ENCODE measurements at regions not wholly inside any gene's neighbourhood (a gene's known extent, or its start where the extent isn't known, plus 50 kb on each side); places are given as distances from the start of the nearest gene placed in this dataset.

DNA sequence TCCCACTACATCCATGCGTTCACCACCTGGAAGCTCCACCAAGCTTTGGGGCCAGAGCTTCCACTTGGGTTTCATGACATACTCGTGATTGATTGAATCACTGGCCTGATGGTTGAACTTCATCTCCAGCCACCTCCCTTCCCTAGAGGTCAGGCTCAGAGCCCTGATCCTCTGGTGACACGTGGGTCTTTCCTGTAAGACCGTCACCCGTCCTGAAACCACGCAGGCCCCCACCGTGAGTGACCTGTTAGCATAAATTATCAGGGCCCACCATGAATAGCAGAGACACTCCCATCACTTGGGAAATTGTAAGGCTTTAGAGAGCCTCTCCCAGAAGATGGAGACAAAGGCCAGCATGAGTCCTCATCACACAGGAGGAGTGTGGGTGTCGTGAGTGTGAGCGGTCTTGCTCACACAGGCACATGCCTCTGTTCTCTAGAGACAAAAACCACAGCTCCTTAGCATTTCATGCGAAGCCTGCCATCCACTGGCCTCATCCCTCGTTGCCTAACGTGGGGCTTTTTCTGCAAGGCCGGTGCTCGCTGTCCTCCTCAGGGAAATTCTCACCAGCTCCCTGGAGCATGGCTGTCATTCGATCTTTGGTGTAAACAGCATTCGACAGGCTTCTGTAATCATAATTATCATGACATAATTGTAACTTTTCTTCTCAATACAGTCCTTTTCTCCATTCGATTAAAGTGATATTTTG lies 65.1 kb upstream of the DUSP22 start:
- peak in 1 of 2 experiments; percentile 41 for DNase-seq

DNA sequence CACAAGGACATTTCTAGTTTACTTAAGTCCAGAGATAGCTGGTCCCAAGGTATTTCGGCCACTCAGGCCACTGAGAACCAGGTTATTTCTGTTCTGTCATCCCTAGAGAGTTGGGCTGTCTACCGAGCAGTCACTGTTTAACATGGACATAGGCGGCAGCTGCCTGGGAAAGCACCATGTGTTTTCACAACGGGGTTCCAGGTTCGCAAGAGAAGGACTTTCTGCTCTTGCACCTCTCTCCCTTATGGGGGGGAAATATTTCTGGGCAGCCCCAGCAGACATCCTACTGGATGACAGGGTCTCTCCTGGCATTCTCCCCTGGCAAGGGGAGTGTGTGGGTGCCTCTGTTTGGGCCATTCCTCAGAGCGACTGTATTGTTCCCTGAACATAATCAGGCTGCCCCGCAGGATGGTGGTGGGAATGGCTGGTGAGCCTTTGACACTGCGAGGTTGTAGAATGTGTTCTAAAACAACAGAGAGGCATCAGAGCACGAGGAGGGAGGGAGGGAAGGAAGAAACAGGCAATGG lies 64.4 kb upstream of the DUSP22 start:
- DNase-seq, result no peak

DNA sequence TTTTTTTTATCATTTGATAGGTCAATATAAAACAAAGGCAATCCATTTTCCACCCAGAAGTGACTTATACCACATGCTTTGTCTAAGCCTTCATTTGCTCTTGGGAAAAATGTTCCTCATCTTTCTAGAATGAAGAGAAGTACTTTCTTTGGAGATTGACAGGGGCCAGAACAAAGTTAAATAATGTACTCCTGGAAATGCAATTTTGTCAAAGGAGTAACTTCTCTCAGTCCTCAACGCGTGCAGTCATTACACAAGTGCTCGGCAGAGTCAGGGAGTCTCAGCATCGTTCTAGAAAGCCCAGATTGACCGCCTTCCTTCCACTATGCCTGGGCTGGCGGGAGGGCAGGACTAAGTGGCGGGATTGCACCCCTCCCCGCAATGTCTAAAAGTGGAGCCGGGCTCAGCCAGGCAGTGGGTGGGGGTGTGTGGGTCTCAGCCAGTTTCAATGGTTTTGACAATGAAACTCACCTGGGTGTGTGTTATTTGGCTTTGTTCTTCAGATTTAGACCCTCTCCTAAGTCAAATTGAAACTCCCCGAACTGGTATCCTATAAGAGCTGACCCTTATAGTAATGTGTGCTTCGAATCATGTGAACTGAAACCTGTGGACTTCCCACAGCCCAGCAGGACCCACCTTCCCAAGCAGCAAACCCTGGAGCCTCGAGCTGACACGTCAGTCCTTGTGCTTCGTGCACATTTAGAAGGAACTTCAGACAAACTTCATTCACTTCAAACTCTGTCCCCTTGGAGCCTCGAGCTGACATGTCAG lies 63.2 kb upstream of the DUSP22 start:
- no peak for DNase-seq

DNA sequence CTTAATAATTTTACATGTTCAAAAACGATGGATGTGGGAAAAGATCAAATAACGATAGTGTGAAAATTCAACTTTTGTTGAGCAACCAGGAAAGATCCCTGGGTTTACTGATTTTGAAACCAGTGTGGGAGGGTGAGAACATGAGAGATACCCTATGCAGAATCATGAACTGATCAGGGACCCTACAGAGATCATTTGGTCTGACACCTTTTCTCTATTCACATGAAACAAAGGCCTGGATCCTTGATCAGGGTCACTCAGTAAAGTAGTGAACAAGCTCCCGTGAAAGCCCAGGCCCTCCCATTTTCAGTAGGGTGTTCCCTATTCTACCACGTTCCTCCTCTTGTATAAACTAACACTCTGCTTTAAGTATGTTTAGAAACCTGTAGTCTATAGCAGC lies 60.5 kb upstream of the DUSP22 start:
- no peak for DNase-seq

DNA sequence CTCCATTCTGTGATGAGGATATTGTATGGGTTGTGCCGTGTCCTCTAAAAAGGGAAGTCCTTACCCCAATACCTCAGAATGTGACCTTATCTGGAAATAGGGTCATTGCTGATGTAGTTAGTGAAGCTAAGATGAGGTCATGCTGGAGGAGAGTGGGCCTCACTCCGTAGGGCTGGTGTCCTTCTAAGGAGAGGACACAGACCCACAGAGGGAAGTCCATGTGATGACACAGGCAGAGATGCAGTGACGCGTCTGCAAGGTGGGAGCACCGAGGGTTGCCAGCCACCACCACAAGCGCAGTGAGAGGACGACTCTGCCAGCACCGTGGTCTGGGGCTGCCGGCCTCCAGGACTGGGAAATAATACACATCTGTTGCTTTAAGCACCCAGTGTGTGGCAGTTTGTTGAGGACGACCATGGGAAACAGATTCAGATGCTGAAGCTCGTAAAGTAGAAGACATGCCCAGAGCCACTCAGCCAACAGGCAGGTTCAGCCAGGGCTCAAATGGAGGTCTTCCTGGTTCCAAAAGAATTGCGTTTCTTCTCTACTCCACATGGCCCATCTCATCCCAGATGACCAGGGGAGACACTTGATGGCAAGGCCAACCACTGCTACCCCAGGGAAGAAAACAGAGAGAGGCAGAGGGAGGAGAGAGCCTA lies 59.2 kb upstream of the DUSP22 start:
- DNase-seq, result no peak

DNA sequence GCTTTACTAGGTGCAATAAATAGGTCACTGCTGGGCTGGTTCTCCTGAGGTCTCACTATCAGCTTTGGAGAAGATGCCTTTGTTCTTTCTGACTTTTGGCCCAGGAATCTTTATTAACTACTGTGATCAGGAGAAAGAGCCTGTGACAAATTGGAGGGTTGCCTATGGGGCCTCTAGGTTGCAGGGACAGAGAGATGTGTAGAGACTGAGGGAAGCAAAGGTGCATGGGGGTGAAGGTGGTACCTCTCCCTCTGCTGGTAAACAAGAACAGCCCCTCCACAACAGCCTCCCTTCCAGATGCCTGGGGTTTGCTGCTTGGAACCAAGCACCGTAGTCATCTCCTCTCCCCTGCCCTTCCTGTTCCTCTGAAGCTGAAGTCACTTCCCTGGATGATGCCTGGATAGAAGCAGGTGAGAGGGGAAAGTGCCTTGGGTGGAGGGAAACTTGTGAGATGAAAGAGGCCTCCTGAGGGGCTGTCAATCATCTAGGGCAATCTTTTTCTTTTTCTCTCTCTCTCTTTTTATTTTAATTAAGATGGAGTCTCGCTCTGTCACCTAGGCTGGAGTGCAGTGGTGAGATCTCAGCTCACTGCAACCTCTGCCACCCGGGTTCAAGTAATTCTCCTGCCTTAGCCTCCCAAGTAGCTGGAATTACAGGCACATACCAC lies 57.4 kb upstream of the DUSP22 start:
- DNase-seq, result no peak

DNA sequence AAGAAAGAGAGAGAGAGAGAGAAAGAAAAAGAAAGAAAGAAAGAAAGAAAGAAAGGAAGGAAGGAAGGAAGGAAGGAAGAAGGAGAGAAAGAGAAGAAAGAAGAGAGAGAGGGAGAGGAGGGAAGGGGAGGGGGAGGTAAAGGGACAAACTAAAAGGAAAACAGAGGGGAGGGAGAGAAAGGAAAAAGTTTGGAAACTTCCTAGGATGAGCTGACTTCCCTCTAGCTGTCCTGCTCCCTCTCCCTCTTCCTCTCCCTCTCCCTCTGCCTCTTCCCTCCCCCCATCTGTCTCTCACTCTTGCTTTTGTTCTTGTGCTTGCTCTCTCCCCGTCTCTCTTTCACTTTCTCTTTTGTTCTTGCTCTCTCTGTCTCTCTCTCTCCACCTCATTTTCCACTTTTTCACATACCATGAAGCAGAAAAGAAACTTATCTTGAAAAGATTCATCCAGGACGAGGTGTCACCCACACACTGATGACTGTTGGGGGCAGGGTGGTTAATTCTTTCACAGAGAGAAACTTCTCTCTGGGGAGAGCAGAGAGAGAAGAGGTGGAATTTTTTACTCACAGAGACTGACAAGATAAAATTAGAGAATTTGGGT lies 56.4 kb upstream of the DUSP22 start:
- no peak for DNase-seq

DNA sequence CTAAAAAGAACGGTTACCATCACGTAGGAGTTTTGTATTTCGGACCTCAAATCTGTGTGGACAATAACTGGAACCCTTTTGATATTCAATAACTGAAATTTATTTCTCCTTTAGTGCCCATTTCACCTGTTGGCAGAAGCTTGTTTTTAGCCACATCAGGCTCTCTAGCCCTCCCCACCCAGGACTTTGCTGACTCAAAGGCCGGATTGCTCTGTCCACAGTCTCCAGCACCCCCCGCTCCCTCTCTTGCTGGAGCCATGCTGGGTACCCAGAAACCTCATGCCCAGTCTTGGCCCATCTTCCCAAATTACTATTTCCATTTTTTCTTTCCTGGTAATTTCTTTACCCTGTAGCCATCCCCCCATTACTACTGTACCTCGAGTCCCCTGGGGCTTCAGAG lies 55.8 kb upstream of the DUSP22 start:
- no peak for DNase-seq

DNA sequence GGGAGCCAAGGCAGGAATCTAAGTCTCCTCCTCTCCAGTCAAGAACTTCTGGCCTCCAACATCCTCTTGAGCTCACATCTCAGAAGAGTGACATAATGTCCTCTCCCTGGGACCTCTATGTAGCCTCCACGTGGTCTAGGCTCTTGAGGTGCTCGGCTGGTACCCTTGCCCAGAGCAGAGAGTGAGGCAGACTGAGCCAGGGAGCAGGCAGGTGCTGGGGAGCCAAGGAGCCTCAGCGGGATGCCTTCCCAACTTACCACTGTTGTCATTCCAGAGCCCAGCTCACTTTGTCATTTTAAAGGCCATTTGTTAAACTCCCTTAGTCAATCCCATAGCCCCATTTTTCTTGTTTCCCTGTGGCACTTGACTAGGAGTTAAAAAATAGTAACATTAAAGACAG lies 52.1 kb upstream of the DUSP22 start:
- DNase-seq, result no peak

DNA sequence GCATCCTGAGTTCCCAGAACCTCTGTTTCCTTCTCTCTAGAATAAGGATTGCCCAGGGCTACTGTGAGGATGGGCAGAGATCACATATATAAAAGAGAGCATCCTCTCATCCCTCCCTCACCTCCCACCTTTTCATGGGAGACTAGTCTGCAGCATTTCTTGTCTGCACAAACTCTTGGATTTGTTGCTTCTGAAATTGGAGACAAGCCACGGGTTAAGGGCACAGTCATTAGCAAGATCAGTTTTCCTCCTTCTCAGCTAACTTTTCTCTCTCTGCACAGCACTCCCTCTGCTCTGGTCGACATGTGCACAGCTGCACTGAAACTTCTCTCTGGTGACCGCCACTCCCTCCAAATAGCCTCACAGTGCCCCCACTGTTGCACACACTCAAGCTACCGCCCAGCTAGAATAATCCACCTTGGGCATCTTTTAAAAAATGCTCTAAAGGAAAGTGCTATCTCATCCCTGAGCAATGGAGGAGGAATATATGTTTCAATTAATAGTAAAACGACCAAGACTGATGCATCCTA lies 50.9 kb upstream of the DUSP22 start:
- DNase-seq, result no peak

Measured in NCI-H187 (cell line).